UCSD-AML1 (cell line): ENCODE measurements at regions not wholly inside any gene's neighbourhood (a gene's known extent, or its start where the extent isn't known, plus 50 kb on each side); places are given as distances from the start of the nearest gene placed in this dataset.

Experiments used
- DNase-seq: peaks from one replicate; lab custom pipeline; 2025; ENCODE audit not compliant: unreplicated experiment; lab: John Stamatoyannopoulos, UW

- no peak for DNase-seq
Observed at GRCh38 chr2:66940080-66940479, 457.1 kb upstream of the ETAA1 start.

GRCh38 chr2:66948234-66948633 lies 448.9 kb upstream of the ETAA1 start:
- DNase-seq, result no peak

- DNase-seq, result no peak
Observed at GRCh38 chr2:66957198-66957597, 439.9 kb upstream of the ETAA1 start.

GRCh38 chr2:66957677-66958076 lies 439.5 kb upstream of the ETAA1 start:
- DNase-seq, result no peak

- DNase-seq, result no peak
Observed at GRCh38 chr2:66960161-66960560, 437.0 kb upstream of the ETAA1 start.

GRCh38 chr2:66962716-66963115 lies 434.4 kb upstream of the ETAA1 start:
- DNase-seq, result no peak

GRCh38 chr2:66966631-66967030 lies 430.5 kb upstream of the ETAA1 start:
- no peak for DNase-seq

GRCh38 chr2:66968946-66969345 lies 428.2 kb upstream of the ETAA1 start:
- no peak for DNase-seq

GRCh38 chr2:66981074-66981473 lies 416.1 kb upstream of the ETAA1 start:
- DNase-seq, result no peak

- no peak for DNase-seq
Observed at GRCh38 chr2:66982766-66983165, 414.4 kb upstream of the ETAA1 start.

GRCh38 chr2:66984864-66985263 lies 412.3 kb upstream of the ETAA1 start:
- no peak for DNase-seq

GRCh38 chr2:66985906-66986305 lies 411.2 kb upstream of the ETAA1 start:
- no peak for DNase-seq

- no peak for DNase-seq
Observed at GRCh38 chr2:66987733-66988132, 409.4 kb upstream of the ETAA1 start.

- no peak for DNase-seq
Observed at GRCh38 chr2:66994654-66995053, 402.5 kb upstream of the ETAA1 start.

GRCh38 chr2:66995636-66996035 lies 401.5 kb upstream of the ETAA1 start:
- DNase-seq, result no peak

- DNase-seq, result no peak
Observed at GRCh38 chr2:67002618-67003371, 394.3 kb upstream of the ETAA1 start.

GRCh38 chr2:67006373-67006960 lies 390.7 kb upstream of the ETAA1 start:
- DNase-seq, result no peak

GRCh38 chr2:67008155-67008554 lies 389.0 kb upstream of the ETAA1 start:
- DNase-seq, result no peak

- no peak for DNase-seq
Observed at GRCh38 chr2:67012165-67012564, 385.0 kb upstream of the ETAA1 start.

- no peak for DNase-seq
Observed at GRCh38 chr2:67013821-67014220, 383.3 kb upstream of the ETAA1 start.

- no peak for DNase-seq
Observed at GRCh38 chr2:67015681-67016080, 381.5 kb upstream of the ETAA1 start.

- no peak for DNase-seq
Observed at GRCh38 chr2:67018301-67018700, 378.8 kb upstream of the ETAA1 start.

GRCh38 chr2:67032076-67032475 lies 365.1 kb upstream of the ETAA1 start:
- no peak for DNase-seq
